WTC11 (cell line): ENCODE measurements at regions not wholly inside any gene's neighbourhood (a gene's known extent, or its start where the extent isn't known, plus 50 kb on each side); places are given as distances from the start of the nearest gene placed in this dataset.

Source experiments
- FOXJ3 ChIP-seq: sonication (generic); formaldehyde crosslinking; IDR thresholded peaks from 2 replicates; pipeline ENCODE4 v1.9.0; 2021; ENCODE audit warnings: missing genetic modification reagents, mild to moderate bottlenecking, borderline replicate concordance
- NR2C2 ChIP-seq: sonication (generic); formaldehyde crosslinking; IDR thresholded peaks from 2 replicates; pipeline ENCODE4 v1.8.0; 2022; ENCODE audit warnings: mild to moderate bottlenecking, missing genetic modification reagents
- TEAD4 ChIP-seq: sonication (generic); formaldehyde crosslinking; IDR thresholded peaks from 2 replicates; pipeline ENCODE4 v1.8.0; 2022; ENCODE audit warnings: mild to moderate bottlenecking, missing genetic modification reagents
- ZNF423 ChIP-seq: fragments of 250-450 bp; sonication (Bioruptor Pico); IDR thresholded peaks from 2 replicates; pipeline ENCODE4 v2.1.2; 2022; ENCODE audit warnings: mild to moderate bottlenecking, moderate library complexity
- TF ChIP-seq, protein P1 (sequence below): fragments of 200-600 bp; IDR thresholded peaks from 2 replicates; pipeline ENCODE4 v1.8.0; 2022; ENCODE audit warnings: antibody characterized with exemption
- TF ChIP-seq, protein P2 (sequence below): sonication (generic); formaldehyde crosslinking; IDR thresholded peaks from 2 replicates; pipeline ENCODE4 v1.8.0; 2022; ENCODE audit warnings: mild to moderate bottlenecking, missing genetic modification reagents
- TF ChIP-seq, protein P3 (sequence below): sonication (generic); formaldehyde crosslinking; conservative IDR thresholded peaks from 2 replicates; pipeline ENCODE4 v1.8.1; 2022; ENCODE audit warnings: mild to moderate bottlenecking, missing genetic modification reagents
- TF ChIP-seq, protein P4 (sequence below): sonication (generic); formaldehyde crosslinking; IDR thresholded peaks from 2 replicates; pipeline ENCODE4 v1.8.0; 2023; ENCODE audit warnings: mild to moderate bottlenecking, missing genetic modification reagents

DNA sequence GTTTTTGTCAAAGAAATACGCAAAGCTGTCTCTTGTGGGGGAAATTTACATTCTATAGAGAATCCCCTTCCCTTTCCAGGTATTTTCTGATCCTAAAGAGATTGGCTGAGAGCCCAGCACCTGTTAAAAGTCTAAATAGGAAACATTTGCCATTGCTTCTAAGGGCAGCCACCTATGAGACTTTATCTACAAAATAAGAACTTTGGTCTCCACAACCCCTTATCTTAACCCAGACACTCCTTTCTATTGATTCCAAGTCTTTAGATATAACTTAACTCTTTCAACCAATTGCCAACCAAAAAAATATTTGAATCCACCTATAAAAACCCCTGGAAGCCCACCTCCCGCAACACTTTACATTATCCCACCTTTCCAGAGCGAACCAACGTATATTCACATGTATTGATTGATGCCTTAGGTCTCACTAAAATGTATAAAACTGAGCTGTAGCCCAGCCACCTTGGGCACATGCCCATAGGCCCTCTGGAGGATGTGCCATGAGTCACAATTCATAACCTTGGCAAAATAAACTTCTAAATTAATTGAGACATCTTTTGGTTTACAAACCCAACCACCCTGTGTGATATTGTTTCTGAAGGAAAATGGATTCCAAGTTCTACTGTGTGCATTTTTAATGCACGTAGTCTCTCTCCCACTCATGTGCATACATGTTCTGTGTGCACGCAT, 211.4 kb downstream of the GAS1 start:
- TF ChIP-seq ZNF423 (CRISPR knock-in tag) (no peak), TEAD4 (CRISPR knock-in tag) (no peak), NR2C2 (no peak), FOXJ3 (CRISPR knock-in tag) (no peak)
- TF ChIP-seq, protein P1, sequence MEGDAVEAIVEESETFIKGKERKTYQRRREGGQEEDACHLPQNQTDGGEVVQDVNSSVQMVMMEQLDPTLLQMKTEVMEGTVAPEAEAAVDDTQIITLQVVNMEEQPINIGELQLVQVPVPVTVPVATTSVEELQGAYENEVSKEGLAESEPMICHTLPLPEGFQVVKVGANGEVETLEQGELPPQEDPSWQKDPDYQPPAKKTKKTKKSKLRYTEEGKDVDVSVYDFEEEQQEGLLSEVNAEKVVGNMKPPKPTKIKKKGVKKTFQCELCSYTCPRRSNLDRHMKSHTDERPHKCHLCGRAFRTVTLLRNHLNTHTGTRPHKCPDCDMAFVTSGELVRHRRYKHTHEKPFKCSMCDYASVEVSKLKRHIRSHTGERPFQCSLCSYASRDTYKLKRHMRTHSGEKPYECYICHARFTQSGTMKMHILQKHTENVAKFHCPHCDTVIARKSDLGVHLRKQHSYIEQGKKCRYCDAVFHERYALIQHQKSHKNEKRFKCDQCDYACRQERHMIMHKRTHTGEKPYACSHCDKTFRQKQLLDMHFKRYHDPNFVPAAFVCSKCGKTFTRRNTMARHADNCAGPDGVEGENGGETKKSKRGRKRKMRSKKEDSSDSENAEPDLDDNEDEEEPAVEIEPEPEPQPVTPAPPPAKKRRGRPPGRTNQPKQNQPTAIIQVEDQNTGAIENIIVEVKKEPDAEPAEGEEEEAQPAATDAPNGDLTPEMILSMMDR = no peak
- TF ChIP-seq, protein P2, sequence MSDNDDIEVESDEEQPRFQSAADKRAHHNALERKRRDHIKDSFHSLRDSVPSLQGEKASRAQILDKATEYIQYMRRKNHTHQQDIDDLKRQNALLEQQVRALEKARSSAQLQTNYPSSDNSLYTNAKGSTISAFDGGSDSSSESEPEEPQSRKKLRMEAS (CRISPR knock-in tag) = no peak
- TF ChIP-seq, protein P3, sequence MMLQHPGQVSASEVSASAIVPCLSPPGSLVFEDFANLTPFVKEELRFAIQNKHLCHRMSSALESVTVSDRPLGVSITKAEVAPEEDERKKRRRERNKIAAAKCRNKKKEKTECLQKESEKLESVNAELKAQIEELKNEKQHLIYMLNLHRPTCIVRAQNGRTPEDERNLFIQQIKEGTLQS = no peak
- TF ChIP-seq, protein P4, sequence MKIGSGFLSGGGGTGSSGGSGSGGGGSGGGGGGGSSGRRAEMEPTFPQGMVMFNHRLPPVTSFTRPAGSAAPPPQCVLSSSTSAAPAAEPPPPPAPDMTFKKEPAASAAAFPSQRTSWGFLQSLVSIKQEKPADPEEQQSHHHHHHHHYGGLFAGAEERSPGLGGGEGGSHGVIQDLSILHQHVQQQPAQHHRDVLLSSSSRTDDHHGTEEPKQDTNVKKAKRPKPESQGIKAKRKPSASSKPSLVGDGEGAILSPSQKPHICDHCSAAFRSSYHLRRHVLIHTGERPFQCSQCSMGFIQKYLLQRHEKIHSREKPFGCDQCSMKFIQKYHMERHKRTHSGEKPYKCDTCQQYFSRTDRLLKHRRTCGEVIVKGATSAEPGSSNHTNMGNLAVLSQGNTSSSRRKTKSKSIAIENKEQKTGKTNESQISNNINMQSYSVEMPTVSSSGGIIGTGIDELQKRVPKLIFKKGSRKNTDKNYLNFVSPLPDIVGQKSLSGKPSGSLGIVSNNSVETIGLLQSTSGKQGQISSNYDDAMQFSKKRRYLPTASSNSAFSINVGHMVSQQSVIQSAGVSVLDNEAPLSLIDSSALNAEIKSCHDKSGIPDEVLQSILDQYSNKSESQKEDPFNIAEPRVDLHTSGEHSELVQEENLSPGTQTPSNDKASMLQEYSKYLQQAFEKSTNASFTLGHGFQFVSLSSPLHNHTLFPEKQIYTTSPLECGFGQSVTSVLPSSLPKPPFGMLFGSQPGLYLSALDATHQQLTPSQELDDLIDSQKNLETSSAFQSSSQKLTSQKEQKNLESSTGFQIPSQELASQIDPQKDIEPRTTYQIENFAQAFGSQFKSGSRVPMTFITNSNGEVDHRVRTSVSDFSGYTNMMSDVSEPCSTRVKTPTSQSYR (CRISPR knock-in tag) = no peak
